Adrenal gland (tissue), 5 donors: ENCODE measurements at regions not wholly inside any gene's neighbourhood (a gene's known extent, or its start where the extent isn't known, plus 50 kb on each side); places are given as distances from the start of the nearest gene placed in this dataset.

Experiments
- POLR2A ChIP-seq, 2 donors: fragments of 450-650 bp; IDR thresholded peaks; one replicate each; pipeline ENCODE4 v1.6.1; 2017; ENCODE audit warnings: antibody characterized with exemption in 2 of 2, mild to moderate bottlenecking in 2 of 2, moderate library complexity in 1 of 2
- TF ChIP-seq, protein P1 (sequence below), 6 experiments: fragments of 450-650 bp in 4 of 6; fragments of 200-600 bp in 2 of 6; sonication (generic) in 1 of 6; IDR thresholded peaks; 1 replicate in 5 of 6; 2 replicates in 1 of 6; pipeline versions ENCODE4 v1.5.1 to v1.8.0; 2016 to 2021; ENCODE audit warnings: antibody characterized with exemption in 6 of 6, mild to moderate bottlenecking in 2 of 6, moderate library complexity in 1 of 6
- donor health status: DM: no; HTN: no; CAD: no.

DNA sequence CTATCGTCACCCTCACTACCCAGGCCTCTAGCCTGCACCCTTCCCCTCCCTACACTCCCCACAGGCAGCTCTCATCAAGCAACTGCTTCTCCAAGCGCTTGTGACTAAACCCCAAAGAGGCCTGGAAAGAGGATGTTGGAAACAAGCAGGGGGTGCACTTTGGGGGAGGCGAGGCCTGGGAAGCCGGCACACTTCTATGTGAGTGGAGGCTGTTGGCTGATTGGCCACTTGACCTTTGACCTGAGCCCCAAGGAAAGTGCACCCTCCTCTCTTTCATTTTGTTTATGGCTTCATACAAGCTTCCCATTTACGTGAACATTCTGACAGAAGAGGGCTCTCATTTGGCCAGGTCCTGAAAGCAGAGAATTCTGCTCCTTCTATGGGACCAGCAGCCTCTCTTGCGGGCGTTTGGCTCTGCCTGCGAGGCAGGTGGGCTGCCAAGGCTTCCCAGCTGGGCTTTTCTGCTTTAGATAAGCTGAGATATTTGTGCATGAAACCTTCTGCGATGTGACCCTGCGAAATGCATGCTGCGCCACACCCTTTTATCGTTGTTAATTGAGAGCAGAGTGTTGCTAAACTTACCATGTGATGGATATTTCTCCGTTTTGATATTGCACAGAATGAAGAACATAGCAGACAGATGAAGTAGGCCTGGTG is 134.8 kb upstream of the NCK2 start:
- TF ChIP-seq, protein P1, sequence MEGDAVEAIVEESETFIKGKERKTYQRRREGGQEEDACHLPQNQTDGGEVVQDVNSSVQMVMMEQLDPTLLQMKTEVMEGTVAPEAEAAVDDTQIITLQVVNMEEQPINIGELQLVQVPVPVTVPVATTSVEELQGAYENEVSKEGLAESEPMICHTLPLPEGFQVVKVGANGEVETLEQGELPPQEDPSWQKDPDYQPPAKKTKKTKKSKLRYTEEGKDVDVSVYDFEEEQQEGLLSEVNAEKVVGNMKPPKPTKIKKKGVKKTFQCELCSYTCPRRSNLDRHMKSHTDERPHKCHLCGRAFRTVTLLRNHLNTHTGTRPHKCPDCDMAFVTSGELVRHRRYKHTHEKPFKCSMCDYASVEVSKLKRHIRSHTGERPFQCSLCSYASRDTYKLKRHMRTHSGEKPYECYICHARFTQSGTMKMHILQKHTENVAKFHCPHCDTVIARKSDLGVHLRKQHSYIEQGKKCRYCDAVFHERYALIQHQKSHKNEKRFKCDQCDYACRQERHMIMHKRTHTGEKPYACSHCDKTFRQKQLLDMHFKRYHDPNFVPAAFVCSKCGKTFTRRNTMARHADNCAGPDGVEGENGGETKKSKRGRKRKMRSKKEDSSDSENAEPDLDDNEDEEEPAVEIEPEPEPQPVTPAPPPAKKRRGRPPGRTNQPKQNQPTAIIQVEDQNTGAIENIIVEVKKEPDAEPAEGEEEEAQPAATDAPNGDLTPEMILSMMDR (IDR thresholded peaks at IDR 0.05), result no peak
- no peak for TF ChIP-seq POLR2A (IDR thresholded peaks at IDR 0.05)
